ENCODE measurements at regions not wholly inside any gene's neighbourhood (a gene's known extent, or its start where the extent isn't known, plus 50 kb on each side); places are given as distances from the start of the nearest gene placed in this dataset.

GRCh38 chr11:34564406-34564805 lies 50.8 kb upstream of the ELF5 start:
- TF ChIP-seq CTCF (IDR thresholded peaks at IDR 0.05; ENCODE audit: insufficient read depth, missing control alignments): no peak
- DNase-seq (ENCODE audit: insufficient read length, low spot score): no peak
- FAIRE-seq: no peak

GRCh38 chr11:34564807-34565241 lies 51.2 kb upstream of the ELF5 start:
- DNase-seq (ENCODE audit: insufficient read length, low spot score): no peak
- no peak for TF ChIP-seq CTCF (IDR thresholded peaks at IDR 0.05; ENCODE audit: insufficient read depth, missing control alignments)
- no peak for FAIRE-seq

GRCh38 chr11:34565417-34566207 lies 52.0 kb upstream of the ELF5 start:
- peak; percentile 40 for TF ChIP-seq CTCF (IDR thresholded peaks at IDR 0.05; ENCODE audit: insufficient read depth, missing control alignments)
- FAIRE-seq (peak; percentile 55), DNase-seq (ENCODE audit: insufficient read length, low spot score) (peak; percentile 24)

- no peak for TF ChIP-seq CTCF (IDR thresholded peaks at IDR 0.05; ENCODE audit: insufficient read depth, missing control alignments)
- DNase-seq (ENCODE audit: insufficient read length, low spot score): no peak
- no peak for FAIRE-seq
Measured at GRCh38 chr11:34566208-34566551, 52.6 kb upstream of the ELF5 start.

- DNase-seq (ENCODE audit: insufficient read length, low spot score) (no peak), FAIRE-seq (no peak)
- TF ChIP-seq CTCF (IDR thresholded peaks at IDR 0.05; ENCODE audit: insufficient read depth, missing control alignments): no peak
Measured at GRCh38 chr11:34566736-34567135, 53.1 kb upstream of the ELF5 start.

GRCh38 chr11:34567733-34568132 lies 53.2 kb upstream of the EHF start:
- DNase-seq (ENCODE audit: insufficient read length, low spot score) (no peak), FAIRE-seq (no peak)
- no peak for TF ChIP-seq CTCF (IDR thresholded peaks at IDR 0.05; ENCODE audit: insufficient read depth, missing control alignments)

GRCh38 chr11:34570584-34570983 lies 50.3 kb upstream of the EHF start:
- no peak for DNase-seq (ENCODE audit: insufficient read length, low spot score)
- no peak for TF ChIP-seq CTCF (IDR thresholded peaks at IDR 0.05; ENCODE audit: insufficient read depth, missing control alignments)
- FAIRE-seq: no peak
